ENCODE measurements at regions not wholly inside any gene's neighbourhood (a gene's known extent, or its start where the extent isn't known, plus 50 kb on each side); places are given as distances from the start of the nearest gene placed in this dataset.

DNA sequence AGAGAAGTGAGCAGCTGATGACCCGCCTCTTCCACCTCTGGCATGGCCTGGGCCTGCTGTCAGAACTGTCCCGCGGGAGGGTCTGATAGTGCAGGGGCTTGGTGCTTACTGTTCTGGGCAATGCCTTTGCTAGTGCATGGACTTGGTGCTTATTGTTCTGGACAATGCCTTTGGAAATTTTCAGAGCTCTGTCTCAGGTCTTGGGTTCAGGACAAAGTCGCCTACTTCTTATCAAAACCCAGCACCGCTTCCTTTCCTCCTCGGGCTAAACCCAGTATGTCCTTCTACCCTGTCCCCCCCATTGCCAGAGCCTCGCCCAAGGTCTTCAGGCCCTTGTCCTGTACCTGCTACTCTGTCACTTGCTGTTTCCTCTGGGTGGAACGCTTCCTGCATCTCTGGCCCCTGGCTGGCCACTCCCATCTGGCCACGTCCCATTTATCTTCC, 149.6 kb downstream of the ACKR3 start:
- no peak for DNase-seq

DNA sequence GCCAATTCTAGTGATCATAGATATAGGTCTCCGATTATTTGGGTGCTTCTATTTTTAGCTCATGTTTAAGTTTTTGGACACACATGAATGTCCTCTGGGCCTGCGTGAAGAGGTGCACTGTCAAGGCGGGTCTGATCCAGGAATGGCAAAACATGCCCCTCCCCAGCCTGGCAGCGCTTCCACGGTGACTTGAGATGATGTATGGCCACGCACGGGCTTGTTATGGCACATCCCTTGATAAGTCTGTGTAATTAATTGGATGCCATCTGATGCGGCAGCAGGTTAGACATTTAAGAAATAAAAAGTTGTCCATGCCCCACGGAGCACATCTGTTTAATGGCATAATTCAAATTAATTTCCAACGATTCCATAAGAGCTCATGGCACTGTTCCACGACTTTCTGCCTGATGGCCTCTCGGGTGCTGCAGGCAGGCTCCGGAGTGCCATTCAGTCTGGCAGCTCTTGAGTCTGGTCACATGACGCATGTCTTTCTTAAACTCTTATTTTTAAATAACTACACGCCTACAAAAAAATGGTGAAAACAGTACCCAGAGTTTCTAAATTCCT, 151.4 kb downstream of the ACKR3 start:
- no peak for DNase-seq

DNA sequence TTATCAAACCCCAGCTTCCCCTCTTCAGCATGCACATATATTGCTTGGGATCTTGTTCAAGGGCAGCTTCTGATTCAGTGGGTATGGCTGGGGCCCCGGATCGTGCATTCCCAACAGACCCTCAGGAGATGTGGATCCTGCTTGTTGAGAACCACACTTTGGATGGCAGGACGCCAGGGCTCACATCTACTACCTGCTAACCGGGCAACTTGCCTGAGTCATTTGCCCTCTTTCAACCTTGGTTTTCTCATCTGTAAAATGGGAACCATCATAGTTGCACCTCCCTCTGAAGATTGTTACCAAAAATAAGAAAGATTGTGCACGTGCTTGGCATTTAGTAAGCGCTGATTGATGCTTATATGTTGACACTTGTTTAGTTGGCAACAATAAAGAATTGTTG, 154.6 kb downstream of the ACKR3 start:
- no peak for DNase-seq

DNA sequence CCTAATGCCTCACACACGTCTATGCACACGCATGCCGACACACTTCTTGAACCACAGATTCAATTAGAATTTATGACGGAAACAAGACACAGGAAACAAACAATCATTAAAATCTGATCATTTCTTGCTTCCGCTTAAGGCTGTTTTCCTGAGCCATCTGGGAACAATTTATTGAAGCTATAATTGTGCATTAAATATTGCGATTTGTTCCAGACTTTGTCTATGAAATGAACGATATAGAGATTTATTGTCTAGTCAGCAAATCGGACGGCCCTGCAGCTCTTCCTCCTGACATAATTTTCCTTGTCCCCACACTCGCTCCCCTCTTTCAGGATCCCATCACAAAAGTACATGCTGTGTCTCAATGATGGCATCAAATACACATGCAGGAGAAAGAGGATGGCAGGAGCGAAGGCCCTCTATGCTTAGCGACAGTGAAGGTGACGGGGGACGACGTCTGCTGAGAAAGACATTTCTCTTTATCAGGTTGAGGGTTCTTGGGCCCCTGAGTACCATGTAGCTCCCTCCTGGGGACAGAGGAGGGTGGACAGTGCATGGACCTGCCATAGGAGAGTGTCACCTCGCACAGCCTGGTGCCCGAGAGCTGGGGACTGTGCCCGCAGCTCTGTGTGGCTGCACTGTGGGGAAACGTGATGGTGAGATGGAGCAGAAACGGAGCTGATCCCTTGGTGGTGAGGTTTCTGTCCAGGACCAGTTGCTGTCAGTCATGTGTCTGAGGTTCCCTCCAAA, 157.3 kb downstream of the ACKR3 start:
- DNase-seq = no peak

DNA sequence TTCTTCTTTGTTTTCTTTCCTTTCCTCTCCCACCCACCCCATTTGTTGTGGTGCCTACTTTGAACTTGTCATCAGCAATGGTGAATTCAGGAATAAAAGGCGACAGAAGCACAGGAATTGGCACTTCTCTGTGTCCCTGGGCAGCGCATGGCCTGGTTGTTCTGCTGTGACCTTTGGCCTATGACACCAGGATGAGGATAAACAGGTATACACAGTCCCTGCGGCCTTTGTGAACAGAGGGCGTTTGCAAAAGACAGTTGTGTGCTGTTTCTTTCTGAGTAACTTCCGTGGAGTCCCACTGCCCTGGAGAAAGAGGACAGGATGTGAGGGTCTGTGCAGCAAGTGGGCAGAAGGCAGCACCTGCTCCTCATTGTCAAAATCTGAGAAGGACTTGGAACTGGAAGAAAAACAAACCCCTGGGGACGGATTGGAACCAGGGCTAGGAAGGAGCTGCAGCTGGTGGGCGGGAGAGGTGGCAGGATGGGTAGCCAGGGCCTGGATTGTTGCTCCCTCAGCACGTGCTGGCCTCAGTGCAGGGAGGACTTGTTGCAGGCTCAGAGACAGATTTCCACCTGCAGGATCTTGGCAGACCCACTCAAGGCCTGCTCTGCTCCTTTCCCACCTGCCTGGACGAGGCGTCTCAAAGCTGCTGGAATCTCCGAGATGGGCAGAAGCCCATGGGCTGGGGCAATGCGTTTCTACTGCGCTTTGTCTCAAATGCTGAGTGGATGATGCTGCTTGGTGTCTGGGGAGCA, 159.5 kb downstream of the ACKR3 start:
- DNase-seq = no peak

DNA sequence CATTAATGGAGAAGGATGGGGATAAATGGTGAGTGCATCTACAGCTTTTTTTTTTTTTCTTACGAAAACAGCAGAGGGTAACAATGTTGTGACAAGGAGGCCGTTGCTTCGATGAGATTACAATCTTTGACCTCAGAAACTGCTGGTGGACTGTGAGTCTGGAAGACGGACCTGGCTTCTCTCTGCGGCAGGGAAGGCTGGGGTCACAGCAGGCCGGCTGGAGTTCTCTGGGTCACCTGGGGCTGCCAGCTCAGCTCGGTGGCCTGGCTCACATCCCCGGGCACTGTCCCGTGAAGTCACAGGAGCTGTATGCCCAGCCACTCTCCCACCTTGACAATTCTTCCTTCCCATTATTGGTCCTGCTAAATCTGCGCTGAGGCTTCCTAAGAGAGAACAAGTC, 160.8 kb downstream of the ACKR3 start:
- DNase-seq = no peak

DNA sequence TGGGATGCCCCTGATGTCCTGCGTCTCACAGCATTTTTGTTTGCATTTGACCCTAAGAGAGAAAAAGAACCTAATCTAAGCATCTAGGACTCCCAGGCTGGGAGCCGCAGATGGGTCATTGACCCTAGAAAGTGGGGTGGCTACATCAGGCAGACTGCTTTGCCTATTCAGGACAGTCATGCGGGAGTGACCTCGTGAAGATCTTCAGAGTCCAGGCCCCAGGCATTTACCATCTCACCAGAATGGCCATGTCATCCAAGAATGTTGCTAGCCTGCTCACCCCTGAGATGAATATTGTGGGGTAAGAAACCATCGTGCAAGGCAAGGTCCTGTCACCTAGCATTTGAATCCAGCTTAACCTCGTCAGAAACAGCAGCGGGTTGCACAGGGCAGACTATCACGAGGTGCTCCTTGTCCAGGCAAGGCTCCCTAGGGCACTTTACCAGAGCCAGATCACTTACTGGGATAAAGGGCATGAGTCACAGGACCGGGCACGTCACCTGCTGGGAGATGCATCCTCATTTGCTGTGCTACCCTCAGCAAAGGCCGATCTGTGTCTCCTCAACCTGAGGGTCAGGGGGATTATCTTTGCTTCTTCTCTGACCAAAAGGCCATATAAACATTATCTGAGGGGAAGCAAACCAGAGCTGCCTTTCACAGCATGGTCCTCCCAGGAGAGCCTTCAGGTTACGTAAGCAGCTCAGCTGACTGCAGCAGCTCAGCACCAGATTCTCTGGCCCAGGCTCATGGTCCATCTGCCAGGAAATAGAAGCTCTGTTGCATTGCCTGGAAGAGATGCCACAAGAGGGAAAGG, 162.3 kb downstream of the ACKR3 start:
- DNase-seq = no peak

DNA sequence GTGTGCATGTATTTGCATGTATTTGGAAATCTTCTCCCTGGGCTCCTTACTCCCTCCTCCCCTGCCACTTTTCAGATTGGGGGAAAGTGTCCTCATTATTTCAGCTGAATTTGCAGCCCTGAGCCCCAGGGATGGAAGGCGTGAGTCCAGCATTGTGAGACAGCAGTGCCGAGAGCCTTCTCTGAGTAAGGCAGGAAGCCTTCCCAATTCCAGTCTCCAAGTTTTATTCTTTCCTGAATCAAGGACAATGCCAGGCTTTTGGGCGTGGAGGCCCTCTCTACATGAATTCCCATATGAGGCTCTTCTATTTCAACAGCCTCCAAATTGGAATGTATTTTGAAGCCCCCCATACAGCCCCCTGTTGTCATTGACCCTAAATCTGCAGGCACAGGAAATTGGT, 163.5 kb downstream of the ACKR3 start:
- DNase-seq = no peak

DNA sequence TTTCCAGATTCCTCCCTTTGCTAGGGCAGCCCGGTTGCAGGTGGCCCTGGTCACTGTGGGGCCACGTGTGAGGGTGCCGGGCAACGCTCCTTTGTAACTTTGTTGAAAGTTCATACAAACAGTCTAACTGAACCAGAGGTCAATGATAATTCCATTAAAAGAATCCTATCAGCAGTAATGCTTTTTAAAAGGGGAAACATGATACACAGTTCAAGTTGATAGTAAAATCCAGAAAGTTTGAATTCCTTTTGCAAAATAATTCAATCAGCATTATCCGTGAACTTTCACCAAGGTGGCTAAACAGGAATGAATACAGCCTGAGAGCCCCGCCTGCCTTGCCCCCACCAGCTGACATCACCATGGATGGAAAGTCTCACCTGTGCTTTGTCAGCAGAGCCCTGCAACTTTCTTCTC, 166.2 kb downstream of the ACKR3 start:
- no peak for DNase-seq

DNA sequence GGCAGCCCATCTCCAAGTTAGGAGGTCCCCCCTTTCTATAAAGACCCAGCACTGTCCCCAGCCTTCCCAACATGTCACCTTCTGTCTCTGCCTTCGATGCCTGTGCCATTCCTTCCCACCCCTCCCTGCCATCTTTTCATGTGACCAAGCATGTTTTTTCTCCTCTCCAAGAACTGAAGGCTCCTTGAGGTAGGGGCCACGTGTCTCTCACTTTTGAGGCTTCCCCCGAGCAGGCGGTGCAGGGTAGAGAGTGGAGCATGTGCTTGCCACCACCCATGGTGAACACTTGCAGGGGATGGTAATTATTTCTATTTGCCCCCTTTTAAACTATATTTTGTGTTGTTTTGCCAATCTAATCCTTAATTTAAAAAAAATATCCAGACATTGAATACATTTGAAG, 168.4 kb downstream of the ACKR3 start:
- DNase-seq = no peak

DNA sequence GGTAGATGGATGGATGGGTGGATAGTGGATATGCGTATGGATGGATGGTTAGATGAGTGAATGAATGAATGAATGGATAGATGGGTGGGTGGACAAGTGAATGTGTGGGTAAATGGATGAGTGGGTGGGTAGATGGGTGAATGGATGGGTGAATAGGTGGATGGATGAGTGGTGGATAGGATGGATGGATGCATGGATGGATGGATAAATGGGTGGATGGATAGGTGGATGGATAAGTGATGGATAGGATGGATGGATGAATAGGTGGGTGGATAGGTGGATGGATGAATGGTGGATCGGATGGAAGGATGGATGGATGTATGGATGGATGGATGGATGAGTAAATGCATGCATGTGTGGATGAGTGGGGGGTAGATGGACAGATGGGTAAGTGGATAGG, 169.3 kb downstream of the ACKR3 start:
- DNase-seq = no peak

DNA sequence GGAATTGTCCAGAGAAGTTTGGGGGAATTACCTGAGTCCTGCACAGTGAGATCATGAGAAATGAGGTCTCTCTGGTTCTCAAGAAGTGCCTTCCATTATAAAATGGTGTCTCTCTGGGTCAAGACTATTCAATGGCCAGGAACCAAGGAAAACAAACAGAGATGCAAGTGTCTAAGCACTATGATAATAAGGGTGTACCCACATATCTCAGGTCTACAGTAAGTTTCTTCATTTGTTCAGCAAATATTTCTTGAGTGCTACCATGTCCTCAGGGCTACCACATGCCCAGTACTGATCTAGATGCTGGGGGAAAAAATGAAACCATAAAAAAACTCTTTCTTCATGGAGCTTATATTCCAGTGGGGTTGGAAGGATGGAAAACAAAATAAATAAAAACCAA, 170.0 kb downstream of the ACKR3 start:
- DNase-seq = no peak

DNA sequence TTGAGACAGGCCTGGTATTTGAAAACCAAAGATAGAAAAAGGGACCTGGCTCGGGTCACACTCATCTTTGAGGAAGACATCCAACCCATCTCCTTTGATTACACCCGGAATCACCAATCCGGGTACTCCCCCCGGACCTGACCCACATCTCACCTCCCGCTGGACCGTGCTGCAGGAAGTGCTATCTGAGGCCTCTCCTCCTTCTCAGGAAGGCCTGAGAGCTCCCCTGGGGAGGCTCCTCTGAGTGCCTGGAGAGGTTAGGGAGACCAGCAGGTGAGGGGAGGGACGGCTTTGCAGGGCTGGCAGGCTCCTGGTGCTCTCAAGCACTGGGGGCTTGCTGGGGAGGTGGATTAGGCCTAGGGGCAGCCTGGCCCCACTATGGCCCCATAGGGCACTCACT, 170.9 kb downstream of the ACKR3 start:
- DNase-seq = no peak

DNA sequence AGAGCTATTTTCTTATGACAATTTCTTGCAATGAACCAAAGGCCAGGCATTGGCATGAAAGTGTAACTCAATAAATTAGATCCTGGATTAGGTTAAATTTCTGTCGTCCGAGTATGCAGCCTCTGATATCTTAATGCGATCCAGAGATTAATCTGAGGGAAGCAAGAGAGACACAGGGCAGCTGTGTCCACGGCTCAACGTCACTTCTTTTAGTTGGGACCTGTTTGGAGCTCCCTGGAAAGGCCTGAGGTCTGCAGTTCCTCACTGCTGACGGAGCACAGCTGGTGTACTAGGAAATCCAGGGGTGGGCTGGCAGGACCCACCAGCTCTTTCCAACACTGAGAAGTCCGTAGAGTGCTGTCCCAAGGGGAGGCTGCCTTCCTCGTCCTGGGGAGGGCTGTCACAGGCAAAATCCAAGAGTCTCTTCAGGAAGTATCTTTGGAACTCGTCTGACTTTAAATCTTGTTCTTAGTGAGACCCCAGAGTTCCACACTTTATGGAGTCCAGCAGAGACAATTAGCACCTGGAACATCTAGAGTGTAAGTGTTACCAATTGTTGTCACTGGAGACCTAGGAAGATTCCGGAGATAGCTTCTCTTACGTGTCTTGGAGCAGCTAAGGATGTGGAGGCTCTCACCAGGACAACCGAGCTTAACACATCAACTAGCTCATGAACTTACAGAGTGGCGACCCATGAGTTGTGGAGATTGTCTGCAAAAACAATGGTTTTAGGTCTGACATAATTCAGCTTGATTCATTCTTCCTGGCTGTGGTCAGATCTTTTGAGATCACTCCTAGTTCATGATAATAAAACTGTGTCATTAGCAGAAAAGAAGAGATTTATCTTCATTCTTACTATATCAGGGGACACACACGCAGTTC, 173.7 kb downstream of the ACKR3 start:
- DNase-seq = no peak

DNA sequence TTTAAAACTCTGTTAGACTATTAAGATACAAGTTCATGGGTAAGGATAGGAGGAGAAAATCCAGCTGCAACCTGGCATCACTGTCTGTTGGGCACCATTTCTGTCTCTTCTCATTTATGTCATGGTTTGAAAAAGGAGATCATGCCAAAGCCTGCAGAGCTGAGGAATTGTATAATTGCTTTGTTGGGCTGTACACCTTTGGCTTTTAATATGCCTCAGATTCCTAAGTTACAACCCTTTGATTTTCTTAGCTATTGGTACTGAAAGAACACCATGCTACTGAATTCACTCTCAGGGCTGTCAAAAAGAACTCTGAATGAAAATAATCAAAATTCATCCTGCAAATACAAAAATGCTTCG, 174.3 kb downstream of the ACKR3 start:
- DNase-seq = no peak

DNA sequence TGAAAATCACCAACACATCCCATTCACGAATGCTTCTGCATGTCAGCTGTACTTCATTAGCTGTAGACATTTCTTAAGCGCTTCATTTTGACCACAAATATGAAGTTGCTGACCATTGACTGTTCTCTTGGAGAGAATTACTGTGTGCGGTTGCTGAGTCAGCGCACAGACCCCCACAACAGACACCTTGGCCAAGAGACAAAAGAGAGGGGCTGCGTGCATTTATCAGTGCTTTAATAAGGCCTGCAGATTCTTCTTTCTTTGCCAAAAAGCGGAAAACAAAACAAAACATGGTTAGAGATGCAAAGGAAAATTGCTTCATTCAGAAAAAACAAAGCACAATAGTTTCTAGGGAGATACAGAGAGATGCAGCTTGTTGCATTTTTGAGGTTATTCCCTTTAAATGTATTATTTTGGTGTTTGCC, 174.7 kb downstream of the ACKR3 start:
- no peak for DNase-seq

DNA sequence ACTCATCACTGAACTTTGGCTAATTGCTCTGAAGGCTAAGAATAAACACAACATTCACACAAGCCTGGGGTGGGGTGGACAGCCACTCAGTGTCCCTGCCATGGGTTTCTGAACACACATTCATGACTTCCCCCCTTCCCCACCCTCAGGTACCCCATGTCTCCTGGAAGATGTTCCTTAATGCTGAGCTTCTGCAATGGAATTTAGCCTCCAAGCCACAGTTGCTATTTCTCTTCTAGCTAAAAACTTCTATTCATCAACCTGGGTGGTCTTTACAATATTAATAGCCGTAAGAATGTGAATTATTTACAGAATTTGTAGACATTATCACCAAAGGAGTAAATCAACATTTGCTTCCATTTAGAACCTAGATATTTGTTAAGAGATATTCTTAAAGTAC, 175.1 kb downstream of the ACKR3 start:
- DNase-seq = no peak

DNA sequence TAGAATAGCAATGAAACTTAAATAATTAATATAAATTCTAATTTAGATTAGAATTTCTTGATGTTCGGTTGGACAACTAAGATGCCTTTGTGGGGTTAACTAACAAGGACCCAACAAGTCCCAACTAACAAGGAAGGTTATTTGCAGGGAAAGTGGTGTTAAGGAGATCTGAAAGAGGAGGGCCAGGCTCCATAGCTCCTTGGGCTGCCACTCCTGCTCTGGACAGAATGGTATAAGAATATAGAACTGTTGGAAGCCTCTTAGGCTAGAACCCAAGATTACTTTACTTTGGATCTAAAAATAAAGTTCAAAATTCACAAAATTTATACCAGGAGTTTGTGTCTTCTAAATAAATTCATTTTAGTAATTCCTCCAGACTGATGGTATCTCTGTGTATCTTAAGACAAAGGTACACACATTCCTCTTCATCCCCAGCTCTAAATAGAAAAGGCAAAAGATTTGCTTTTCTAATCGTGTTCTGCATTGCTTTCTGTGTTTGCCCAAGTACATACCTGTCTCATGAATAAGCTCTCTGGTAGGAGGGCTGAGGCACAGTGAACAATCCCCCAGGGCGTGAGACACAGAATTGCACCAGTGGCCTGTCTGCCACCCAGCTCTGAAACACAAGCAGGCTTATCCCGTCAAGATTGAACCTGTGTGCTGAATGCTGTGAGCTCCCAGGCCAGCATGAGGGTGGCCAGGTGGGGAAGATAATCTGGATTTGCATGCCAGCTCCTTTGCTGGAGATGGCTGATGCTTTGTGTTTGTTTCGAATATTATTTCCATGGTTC, 176.0 kb downstream of the ACKR3 start:
- DNase-seq = no peak

DNA sequence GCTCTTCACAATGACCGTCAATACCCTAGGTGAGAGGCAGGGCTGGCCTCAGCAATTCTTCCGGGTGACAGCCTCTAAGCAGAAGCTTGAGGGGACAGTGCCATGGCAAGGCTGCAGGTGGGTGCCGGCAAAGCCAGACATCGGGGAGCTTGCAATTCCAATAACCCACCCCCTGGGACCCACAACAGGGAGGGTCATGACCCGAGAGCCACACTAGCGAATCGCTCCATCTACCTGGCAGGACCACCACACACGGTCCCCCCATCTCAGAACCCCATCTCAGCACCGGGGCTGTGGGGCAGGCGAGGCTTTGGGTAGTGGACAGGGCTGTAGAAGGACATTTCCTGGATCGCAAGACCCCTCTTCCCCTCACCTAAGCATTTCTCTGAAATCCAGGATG, 177.2 kb downstream of the ACKR3 start:
- DNase-seq = no peak

DNA sequence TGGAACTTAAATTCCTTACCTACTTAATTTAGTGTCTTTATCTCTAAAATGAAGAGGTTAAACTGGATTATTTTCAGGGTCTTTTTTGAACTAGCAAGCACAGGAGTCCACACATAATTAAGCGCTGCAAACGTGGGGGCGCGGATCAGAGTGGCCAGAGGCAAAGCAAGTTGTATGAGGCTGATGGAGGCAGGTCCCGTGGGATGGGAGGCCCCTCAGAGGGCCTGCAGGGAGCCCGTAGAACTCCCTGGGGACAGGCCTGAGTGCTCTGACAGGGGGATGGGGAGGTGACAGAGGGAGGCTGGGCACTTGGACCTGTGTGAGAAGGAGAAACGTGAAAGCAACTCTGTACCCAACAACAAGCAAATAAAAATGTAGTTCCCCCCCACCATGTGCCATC, 177.8 kb downstream of the ACKR3 start:
- no peak for DNase-seq

DNA sequence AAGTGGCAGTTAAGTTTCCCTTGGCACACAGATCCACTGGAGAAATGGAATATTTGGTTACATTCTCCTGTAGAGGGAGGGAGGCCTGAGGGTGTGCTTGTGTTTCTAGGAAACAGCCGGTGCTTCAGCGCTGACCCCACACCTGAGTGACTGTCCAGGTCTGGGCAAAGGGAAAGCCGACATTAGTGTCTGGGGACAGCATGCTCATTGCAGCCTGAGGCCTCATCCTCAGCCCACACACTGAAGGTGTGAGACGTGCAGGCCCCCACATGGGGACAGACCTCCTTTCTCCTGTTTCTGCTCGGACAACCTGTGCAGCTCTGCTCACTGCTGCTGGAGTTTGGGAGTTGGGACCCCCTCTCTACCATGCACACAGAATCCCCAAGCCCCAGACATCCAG, 178.3 kb downstream of the ACKR3 start:
- no peak for DNase-seq

DNA sequence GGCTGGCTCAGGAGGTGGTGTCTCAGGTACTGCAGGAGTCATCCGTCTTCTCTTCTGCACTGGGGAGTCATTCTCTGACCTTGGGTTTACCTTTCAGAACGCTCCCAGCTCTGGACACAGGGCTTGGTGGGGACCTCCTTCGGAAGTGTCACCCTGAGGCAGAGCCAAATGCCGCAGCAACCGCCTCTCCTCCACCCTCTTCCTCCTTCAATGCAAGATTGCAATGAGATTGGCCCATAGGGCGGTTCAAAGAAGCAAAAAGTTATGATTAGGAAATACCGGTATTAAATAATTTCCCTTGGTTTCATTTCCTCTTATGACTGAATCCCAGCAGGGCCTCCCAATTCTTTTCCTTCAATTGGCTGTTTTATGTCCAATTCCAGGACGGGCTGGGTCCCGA, 178.8 kb downstream of the ACKR3 start:
- DNase-seq = no peak

All from activated CD8-positive, alpha-beta memory T cell treated with anti-CD3 and anti-CD28 coated beads, Interleukin-2, amount 50 U/mL, for 4 hours (primary cell).